ENCODE measurements at regions not wholly inside any gene's neighbourhood (a gene's known extent, or its start where the extent isn't known, plus 50 kb on each side); places are given as distances from the start of the nearest gene placed in this dataset.

DNA sequence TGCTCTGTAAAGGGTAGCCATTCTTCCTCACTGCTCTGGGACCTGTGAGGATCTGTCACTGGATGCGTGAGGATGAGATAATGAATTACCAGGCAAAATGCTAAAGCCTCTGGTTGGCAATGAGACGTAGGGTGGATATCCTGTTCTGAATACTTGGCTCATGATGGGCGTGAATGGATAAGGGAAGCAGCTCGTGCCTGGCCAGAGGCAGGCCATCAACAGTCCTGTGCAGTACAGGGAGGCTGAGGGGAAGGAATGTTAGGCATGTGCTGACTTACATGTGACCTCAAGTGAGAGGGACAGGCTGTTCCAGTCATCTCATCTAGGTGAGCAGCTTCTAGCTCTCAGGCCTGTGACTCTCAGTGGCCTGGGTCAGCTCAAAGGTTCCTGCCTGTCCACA lies 172.8 kb downstream of the CARTPT start:
- TF ChIP-seq CREB1 (IDR thresholded peaks at IDR 0.05; ENCODE audit: low read depth) (no peak), RAD21 (IDR thresholded peaks at IDR 0.05; ENCODE audit: low read depth) (no peak), CEBPB (IDR thresholded peaks at IDR 0.05) (no peak), EP300 (IDR thresholded peaks at IDR 0.05; ENCODE audit: borderline replicate concordance) (no peak), NFIC (IDR thresholded peaks at IDR 0.05) (no peak)
- TF ChIP-seq, protein P1, sequence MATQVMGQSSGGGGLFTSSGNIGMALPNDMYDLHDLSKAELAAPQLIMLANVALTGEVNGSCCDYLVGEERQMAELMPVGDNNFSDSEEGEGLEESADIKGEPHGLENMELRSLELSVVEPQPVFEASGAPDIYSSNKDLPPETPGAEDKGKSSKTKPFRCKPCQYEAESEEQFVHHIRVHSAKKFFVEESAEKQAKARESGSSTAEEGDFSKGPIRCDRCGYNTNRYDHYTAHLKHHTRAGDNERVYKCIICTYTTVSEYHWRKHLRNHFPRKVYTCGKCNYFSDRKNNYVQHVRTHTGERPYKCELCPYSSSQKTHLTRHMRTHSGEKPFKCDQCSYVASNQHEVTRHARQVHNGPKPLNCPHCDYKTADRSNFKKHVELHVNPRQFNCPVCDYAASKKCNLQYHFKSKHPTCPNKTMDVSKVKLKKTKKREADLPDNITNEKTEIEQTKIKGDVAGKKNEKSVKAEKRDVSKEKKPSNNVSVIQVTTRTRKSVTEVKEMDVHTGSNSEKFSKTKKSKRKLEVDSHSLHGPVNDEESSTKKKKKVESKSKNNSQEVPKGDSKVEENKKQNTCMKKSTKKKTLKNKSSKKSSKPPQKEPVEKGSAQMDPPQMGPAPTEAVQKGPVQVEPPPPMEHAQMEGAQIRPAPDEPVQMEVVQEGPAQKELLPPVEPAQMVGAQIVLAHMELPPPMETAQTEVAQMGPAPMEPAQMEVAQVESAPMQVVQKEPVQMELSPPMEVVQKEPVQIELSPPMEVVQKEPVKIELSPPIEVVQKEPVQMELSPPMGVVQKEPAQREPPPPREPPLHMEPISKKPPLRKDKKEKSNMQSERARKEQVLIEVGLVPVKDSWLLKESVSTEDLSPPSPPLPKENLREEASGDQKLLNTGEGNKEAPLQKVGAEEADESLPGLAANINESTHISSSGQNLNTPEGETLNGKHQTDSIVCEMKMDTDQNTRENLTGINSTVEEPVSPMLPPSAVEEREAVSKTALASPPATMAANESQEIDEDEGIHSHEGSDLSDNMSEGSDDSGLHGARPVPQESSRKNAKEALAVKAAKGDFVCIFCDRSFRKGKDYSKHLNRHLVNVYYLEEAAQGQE (IDR thresholded peaks at IDR 0.05; ENCODE audit: low read depth): no peak
- TF ChIP-seq, protein P2, sequence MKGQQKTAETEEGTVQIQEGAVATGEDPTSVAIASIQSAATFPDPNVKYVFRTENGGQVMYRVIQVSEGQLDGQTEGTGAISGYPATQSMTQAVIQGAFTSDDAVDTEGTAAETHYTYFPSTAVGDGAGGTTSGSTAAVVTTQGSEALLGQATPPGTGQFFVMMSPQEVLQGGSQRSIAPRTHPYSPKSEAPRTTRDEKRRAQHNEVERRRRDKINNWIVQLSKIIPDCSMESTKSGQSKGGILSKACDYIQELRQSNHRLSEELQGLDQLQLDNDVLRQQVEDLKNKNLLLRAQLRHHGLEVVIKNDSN (IDR thresholded peaks at IDR 0.05): no peak
